Fibroblast of lung (primary cell): ENCODE measurements at regions not wholly inside any gene's neighbourhood (a gene's known extent, or its start where the extent isn't known, plus 50 kb on each side); places are given as distances from the start of the nearest gene placed in this dataset.

Experiments
- DNase-seq, 2 donors: peaks; one replicate each; pipeline versions ENCODE4 v3.0.0 to v3.0.0-alpha.2; 2010; ENCODE audit warnings: low read depth in 2 of 2
- H2AFZ ChIP-seq: 2 replicates; pipeline ENCODE4 v1.5.1; 2012; ENCODE audit warnings: low read length, control low read depth, inconsistent platforms
- H3K27ac ChIP-seq: 2 replicates; pipeline ENCODE4 v1.5.1; 2011; ENCODE audit warnings: low read length, control low read depth; ENCODE audit not compliant: insufficient read depth
- H3K27me3 ChIP-seq: 2 replicates; pipeline ENCODE4 v1.5.1; 2011; ENCODE audit warnings: mild to moderate bottlenecking, low read length; ENCODE audit not compliant: control insufficient read depth, insufficient read depth
- H3K36me3 ChIP-seq: 2 replicates; pipeline ENCODE4 v1.5.1; 2011; ENCODE audit warnings: low read length; ENCODE audit not compliant: control insufficient read depth, insufficient read depth
- H3K4me1 ChIP-seq: 2 replicates; pipeline ENCODE4 v1.5.1; 2011; ENCODE audit warnings: low read length; ENCODE audit not compliant: control insufficient read depth, insufficient read depth; ENCODE audit errors: extremely low read depth
- H3K4me2 ChIP-seq: 2 replicates; pipeline ENCODE4 v1.5.1; 2011; ENCODE audit warnings: low read length, control low read depth; ENCODE audit not compliant: insufficient read depth; ENCODE audit errors: extremely low read depth
- H3K4me3 ChIP-seq, 4 experiments: fragments of 200-600 bp in 1 of 4; sonication (generic) in 1 of 4; replicated peaks in 1 of 4; 2 replicates each; pipeline ENCODE4 v1.5.1; 2011 to 2016; ENCODE audit warnings: low read length in 4 of 4, low read depth in 3 of 4, mild to moderate bottlenecking in 3 of 4, control low read depth in 2 of 4, inconsistent platforms in 1 of 4, mixed read lengths in 1 of 4; ENCODE audit not compliant: insufficient read depth in 1 of 4; ENCODE audit errors: control extremely low read depth in 1 of 4
- H3K79me2 ChIP-seq: 2 replicates; pipeline ENCODE4 v1.5.1; 2012; ENCODE audit warnings: mild to moderate bottlenecking, low read length, inconsistent platforms; ENCODE audit not compliant: control insufficient read depth, insufficient read depth
- H3K9ac ChIP-seq: 2 replicates; pipeline ENCODE4 v1.5.1; 2011; ENCODE audit warnings: mild to moderate bottlenecking, low read length, control low read depth; ENCODE audit not compliant: insufficient read depth
- H3K9me3 ChIP-seq: 2 replicates; pipeline ENCODE4 v1.5.1; 2012; ENCODE audit warnings: low read depth, low read length; ENCODE audit not compliant: control insufficient read depth, insufficient read depth
- H4K20me1 ChIP-seq: 2 replicates; pipeline ENCODE4 v1.5.1; 2011; ENCODE audit warnings: low read length; ENCODE audit not compliant: control insufficient read depth, insufficient read depth; ENCODE audit errors: extremely low read depth
- EZH2 ChIP-seq: IDR thresholded peaks from 2 replicates; pipeline ENCODE4 v1.5.1; 2012; ENCODE audit warnings: low read length, control low read depth, mild to moderate bottlenecking; ENCODE audit errors: missing control alignments
- TF ChIP-seq, protein P1 (sequence below), 2 donors: IDR thresholded peaks in 1 of 2; conservative IDR thresholded peaks in 1 of 2; 1 replicate in 1 of 2; 2 replicates in 1 of 2; pipeline ENCODE4 v1.5.1; 2011 to 2012; ENCODE audit warnings: low read length in 2 of 2, control low read depth in 1 of 2, inconsistent platforms in 1 of 2, low read depth in 1 of 2, mild to moderate bottlenecking in 1 of 2

DNA sequence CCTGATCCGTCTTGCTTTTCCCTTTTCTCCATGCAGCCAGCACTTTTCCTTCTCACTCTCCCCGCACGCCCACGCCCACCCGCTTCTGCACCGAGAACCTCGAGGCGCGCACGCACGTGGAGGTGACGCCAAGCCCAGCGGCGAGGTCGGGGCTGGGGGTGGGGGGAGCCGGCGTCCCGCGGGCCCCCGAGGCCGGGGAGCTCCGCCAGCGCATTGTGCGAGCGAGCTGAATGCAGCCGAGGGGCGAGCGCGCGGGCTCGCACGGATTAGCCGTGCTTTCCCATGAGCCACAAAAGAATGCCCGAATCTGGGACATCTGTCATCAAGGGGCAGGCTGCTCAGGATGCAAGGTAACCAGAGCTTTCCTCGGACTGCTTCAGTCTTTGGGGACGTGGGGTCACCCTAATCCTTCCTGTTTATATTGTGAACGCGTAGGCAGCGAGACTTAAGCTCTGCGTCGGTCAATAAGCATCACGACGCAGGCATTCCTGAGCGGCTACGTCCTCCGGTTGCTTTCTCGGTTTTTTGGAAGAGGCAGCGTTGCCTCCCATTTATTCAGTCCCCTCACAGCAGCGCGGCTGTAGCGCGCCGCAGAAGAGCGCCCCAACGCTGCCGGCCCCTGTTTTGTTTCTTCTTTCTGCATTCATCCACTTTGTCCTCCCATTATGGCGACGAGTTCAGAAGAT, 67.3 kb upstream of the AKT3 start:
- peak overlapping the region; percentile 88 for H2AFZ ChIP-seq
- peaks cover 10% of the 10 kb centered on the region for H3K4me1 ChIP-seq
- peak overlapping the region; percentile 40 to 73 (median 66) for H3K4me3 ChIP-seq
- peak overlapping the region; percentile 98 for H3K4me2 ChIP-seq
- peak overlapping the region; percentile 85 for H3K27ac ChIP-seq
- no peaks in the 10 kb centered on the region for H3K79me2 ChIP-seq
- TF ChIP-seq EZH2, result peak; percentile 31
- TF ChIP-seq, protein P1, sequence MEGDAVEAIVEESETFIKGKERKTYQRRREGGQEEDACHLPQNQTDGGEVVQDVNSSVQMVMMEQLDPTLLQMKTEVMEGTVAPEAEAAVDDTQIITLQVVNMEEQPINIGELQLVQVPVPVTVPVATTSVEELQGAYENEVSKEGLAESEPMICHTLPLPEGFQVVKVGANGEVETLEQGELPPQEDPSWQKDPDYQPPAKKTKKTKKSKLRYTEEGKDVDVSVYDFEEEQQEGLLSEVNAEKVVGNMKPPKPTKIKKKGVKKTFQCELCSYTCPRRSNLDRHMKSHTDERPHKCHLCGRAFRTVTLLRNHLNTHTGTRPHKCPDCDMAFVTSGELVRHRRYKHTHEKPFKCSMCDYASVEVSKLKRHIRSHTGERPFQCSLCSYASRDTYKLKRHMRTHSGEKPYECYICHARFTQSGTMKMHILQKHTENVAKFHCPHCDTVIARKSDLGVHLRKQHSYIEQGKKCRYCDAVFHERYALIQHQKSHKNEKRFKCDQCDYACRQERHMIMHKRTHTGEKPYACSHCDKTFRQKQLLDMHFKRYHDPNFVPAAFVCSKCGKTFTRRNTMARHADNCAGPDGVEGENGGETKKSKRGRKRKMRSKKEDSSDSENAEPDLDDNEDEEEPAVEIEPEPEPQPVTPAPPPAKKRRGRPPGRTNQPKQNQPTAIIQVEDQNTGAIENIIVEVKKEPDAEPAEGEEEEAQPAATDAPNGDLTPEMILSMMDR (conservative IDR thresholded peaks at IDR 0.05 in 1 of 2, IDR thresholded peaks at IDR 0.05 in 1 of 2; ENCODE audit: low read depth in 1 of 2, low read length in 2 of 2), result peak in 1 of 2 donors; percentile 14
- no peaks in the 10 kb centered on the region for H4K20me1 ChIP-seq
- no peaks in the 10 kb centered on the region for H3K36me3 ChIP-seq
- no peaks in the 10 kb centered on the region for H3K27me3 ChIP-seq
- peak overlapping the region; percentile 75 for H3K9ac ChIP-seq
- no peaks in the 10 kb centered on the region for H3K9me3 ChIP-seq
- peak; percentile 77 to 89 for DNase-seq

DNA sequence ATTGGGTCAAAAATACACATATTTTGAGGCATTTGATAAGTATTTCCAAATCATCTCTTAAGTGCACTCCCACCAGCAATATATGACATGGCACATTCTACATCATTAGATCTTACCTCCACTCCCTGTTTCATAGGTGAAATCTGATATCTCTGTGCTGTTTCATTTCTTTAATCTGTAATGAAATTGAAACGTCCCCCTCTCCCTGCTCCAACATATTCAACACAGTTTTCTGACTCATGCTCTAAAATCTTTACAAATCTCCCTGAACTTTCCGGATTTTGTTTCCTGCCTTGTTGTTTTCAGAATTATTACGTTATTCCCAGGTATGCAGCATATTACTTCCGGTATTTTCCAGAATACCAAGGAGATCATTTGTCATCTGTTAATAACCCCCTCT, 66.1 kb upstream of the AKT3 start:
- no peaks in the 10 kb centered on the region for H3K27me3 ChIP-seq
- no peak overlapping the region for H2AFZ ChIP-seq
- TF ChIP-seq EZH2, result no peak
- TF ChIP-seq, protein P1 (conservative IDR thresholded peaks at IDR 0.05 in 1 of 2, IDR thresholded peaks at IDR 0.05 in 1 of 2; ENCODE audit: low read depth in 1 of 2, low read length in 2 of 2), result no peak
- H3K27ac ChIP-seq, result no peak overlapping the region
- no peaks in the 10 kb centered on the region for H4K20me1 ChIP-seq
- no peaks in the 10 kb centered on the region for H3K36me3 ChIP-seq
- no peaks in the 10 kb centered on the region for H3K9me3 ChIP-seq
- no peak overlapping the region for H3K4me2 ChIP-seq
- H3K4me3 ChIP-seq, result no peak overlapping the region
- H3K9ac ChIP-seq, result no peak overlapping the region
- H3K4me1 ChIP-seq, result peaks cover 10% of the 10 kb centered on the region
- peak in 1 of 2 donors; percentile 48 for DNase-seq
- H3K79me2 ChIP-seq, result no peaks in the 10 kb centered on the region

DNA sequence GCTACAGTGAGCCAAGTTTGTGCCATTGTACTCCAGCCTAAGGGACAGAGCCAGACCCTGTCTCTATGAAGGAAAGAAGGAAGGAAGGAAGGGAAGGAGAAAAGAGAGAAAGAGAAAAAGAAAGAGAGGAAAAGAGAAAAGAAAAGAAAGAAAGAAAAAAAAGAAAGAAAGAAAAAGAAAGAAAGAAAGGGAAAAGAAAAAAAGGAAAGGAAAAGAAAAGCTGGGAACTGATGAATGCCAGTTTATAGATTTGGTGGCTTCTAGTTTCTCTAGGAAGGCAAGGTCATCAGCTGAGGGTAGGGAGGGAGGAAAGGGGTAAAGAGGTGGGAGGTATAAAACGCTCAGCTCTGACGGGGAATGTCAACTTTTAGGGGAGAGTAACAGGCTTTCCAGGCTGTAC, 62.3 kb upstream of the AKT3 start:
- H3K9ac ChIP-seq, result no peak overlapping the region
- H3K27ac ChIP-seq, result no peak overlapping the region
- H2AFZ ChIP-seq, result no peak overlapping the region
- no peaks in the 10 kb centered on the region for H3K9me3 ChIP-seq
- no peaks in the 10 kb centered on the region for H3K27me3 ChIP-seq
- H3K4me1 ChIP-seq, result peaks cover 7% of the 10 kb centered on the region
- no peaks in the 10 kb centered on the region for H4K20me1 ChIP-seq
- TF ChIP-seq, protein P1 (conservative IDR thresholded peaks at IDR 0.05 in 1 of 2, IDR thresholded peaks at IDR 0.05 in 1 of 2; ENCODE audit: low read depth in 1 of 2, low read length in 2 of 2), result no peak
- TF ChIP-seq EZH2, result no peak
- no peaks in the 10 kb centered on the region for H3K36me3 ChIP-seq
- DNase-seq, result no peak
- H3K4me2 ChIP-seq, result no peak overlapping the region
- H3K79me2 ChIP-seq, result no peaks in the 10 kb centered on the region
- no peak overlapping the region for H3K4me3 ChIP-seq
